MM.1S (cell line): ENCODE measurements at regions not wholly inside any gene's neighbourhood (a gene's known extent, or its start where the extent isn't known, plus 50 kb on each side); places are given as distances from the start of the nearest gene placed in this dataset.

Source experiments
- EZH2phosphoT487 ChIP-seq: fragments of 300-600 bp; sonication (generic); IDR thresholded peaks from 2 replicates; pipeline ENCODE4 v1.6.1; 2018; ENCODE audit warnings: antibody characterized with exemption, low read length
- TF ChIP-seq, protein P1 (sequence below): fragments of 300-600 bp; sonication (generic); IDR thresholded peaks from 2 replicates; pipeline ENCODE4 v1.5.1; 2016; ENCODE audit warnings: antibody characterized with exemption, low read length, mixed read lengths

DNA sequence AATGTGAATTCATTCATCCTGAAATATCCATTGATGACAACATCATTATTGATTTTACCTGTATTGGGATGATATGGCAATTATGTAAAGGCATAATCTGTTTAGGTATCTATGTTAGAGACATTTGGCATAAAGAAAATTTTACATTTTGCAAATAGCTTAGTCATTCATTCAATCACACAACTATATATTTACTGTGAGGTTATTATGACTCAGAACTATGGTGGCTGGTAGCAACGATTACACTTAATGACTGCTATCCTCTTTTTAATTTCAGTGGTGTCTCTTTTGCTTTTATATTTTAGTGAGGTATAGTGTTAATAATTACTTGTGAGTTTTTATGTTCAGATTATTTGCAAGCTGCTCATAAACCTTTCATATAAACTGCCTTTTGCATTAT, 955.9 kb downstream of the SLITRK6 start:
- TF ChIP-seq EZH2phosphoT487, result no peak
- TF ChIP-seq, protein P1, sequence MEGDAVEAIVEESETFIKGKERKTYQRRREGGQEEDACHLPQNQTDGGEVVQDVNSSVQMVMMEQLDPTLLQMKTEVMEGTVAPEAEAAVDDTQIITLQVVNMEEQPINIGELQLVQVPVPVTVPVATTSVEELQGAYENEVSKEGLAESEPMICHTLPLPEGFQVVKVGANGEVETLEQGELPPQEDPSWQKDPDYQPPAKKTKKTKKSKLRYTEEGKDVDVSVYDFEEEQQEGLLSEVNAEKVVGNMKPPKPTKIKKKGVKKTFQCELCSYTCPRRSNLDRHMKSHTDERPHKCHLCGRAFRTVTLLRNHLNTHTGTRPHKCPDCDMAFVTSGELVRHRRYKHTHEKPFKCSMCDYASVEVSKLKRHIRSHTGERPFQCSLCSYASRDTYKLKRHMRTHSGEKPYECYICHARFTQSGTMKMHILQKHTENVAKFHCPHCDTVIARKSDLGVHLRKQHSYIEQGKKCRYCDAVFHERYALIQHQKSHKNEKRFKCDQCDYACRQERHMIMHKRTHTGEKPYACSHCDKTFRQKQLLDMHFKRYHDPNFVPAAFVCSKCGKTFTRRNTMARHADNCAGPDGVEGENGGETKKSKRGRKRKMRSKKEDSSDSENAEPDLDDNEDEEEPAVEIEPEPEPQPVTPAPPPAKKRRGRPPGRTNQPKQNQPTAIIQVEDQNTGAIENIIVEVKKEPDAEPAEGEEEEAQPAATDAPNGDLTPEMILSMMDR, result no peak
